DMS114 treated with DMSO at 0.1 percent for 48 hours (cell line): ENCODE measurements at regions not wholly inside any gene's neighbourhood (a gene's known extent, or its start where the extent isn't known, plus 50 kb on each side); places are given as distances from the start of the nearest gene placed in this dataset.

Experiments used
- DNase-seq: peaks from one replicate; lab custom pipeline; 2025; ENCODE audit not compliant: unreplicated experiment; lab: John Stamatoyannopoulos, UW

DNA sequence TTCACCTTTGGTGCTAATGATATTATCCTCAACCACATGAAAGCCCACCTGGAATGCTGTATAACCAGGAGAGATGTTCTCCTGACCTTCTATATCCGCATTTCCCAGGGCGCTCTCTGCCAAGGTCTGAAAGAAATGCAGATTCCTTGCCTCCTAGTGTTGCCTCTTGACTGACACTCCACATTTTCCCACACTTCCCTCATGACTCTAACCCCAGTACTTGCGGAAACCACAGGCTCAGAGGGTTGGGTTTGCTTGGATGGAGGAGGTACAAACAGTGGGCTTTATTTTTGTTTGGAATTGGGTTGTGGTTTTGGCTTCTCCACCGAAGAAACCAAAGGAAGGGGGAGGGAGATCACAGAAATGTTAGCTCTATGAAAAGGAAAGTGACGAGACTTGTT, 222.9 kb upstream of the CELF2 start:
- no peak for DNase-seq

DNA sequence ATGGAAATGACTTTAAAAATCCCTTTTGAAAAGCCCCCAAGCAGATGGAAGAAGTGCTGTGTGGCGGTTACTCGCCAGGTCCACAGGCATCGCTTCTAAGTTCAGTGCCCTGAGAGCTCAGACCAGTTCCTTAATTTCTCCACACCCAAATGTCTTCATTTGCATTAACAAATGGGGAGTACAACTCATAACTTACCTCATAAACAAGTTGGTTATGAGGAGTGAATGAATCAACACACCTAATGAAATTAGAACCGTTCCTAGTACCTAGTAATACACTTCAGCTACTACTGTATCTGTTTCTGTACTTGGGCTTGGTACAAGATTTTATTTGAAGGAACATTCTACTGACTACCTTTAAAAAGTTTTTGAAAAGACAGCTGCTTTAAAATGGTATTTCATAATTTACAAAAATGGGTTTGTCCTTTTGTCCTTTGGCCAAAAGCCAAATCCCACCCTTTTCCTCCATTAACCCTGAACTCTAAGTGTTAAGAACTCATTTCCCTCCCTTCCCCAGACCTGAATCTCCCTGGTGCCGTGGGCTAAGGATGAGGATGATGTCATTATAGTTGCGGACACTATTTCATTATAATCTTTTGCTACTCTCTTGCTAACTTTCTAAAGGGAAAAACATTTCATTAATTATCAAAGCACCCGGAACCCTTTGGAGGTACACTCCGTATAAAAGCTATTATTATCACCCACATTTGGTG, 221.5 kb upstream of the CELF2 start:
- no peak for DNase-seq

DNA sequence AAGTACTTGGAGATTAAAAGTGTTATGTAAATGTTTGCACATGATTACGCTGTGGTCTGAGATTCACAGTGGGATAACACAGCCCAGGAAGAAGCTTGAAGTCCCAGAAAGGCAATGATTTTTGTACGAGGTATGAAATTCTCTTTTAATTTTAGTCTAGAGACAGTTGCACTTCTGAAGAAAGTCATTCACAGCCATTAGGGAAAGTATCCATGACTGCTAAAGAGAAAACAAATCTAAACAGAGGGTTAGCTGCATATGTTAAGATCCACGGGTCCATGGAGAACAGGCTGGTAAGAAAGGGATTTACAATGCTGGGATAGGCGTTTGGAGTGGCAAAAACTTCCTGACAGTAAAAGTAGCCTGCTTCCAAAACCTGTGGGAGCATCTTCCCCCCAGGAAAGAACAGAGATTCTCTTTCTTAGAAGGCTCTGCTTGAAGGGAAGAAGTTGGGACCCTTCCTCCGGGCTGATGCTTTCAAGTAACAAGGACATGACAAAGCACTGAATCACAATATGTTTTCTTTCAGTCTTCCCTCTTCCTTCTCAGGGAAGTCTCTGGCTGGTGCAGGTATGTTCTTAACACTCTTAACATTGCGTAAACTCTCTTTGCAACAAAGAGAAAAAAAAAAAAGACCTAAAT, 220.8 kb upstream of the CELF2 start:
- no peak for DNase-seq

DNA sequence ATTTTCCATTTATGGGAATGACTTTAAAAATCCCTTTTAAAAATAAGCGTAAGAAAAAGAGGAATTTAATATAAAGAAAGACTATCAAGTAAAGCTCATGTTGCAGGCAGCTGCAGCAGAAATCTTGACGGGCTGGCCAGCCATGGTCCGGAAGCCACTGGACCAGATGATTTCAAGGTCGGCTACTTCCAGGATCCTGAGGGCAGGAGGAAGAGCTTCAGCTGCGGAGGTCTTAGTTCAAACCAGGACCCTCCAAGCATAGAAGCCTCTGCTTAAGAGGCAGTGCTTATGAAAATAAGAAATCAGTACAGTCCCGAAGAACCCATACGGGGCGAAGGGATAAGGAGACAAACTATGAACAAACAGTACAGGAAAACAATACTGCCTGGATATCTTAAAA, 220.2 kb upstream of the CELF2 start:
- no peak for DNase-seq

DNA sequence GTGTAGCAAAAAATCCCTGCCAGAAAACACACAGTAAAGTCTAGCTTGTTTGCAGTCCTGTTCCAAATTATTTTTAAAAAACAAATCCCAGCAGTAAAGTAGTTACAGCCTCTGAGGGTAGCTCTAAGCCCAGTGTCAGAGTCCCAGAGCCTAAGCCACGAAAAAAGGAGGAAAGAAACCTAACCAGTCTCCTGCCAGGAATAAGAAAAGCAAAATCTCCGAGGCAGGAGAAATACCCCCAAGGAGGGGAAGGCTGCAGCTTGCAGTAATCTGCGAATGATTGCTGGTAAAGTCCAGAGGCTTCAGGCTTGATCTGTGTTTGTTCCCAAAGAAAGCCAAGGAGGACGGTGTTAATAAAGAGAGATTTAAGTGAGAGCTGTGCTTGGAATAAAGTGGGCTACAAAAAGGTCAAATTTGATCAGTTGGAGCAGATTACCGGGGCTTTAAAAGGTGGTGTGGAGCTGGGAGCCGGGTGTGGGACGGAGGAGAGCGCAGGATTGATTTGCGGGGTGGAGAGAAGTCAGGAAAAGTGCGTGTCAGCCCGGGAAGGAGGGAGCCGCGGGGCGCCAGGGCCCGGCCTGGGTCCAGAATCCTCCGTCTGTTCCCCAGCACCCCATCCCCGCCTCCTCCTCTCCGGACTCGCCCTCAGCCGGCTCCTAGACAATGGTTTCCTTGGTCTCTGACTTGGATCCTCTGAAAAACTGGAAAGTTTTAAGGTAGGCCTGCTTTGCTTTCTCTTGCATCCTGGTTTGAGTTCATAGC, 219.4 kb upstream of the CELF2 start:
- DNase-seq = no peak

DNA sequence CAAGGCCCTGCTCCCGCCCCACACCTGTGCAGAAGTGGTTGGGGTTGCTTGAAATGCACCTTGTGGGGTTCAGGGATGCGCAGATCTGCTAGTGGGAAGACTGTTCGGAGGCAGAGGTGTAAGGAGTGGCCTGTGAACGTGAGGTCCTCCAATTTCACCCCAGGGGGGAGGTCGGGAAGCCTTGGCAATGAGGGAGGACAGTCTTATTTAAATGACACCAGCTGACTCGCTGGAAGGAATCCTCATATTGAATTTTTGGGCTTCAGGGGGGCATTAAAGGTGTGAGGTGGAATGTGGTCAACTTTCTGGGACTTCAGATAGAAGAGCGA, 218.8 kb upstream of the CELF2 start:
- no peak for DNase-seq

DNA sequence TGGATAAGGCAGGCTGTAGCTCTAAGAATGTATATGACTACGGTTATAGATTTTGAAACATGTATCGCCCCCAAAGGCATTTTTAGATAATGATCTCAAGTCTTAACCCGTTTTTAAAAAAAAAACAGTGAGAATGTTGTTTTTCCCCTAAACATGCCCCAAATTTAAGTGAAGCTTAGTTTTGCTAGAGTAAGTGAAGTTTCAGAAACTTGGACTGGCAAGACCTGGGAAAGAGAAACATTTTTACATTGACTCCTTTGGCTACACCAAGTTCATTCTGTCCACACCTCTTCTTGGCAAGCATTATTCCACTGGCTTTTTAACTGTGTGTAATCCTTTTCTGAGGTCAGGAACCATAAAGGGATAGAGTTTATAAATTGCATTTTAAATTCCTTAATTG, 216.7 kb upstream of the CELF2 start:
- no peak for DNase-seq

DNA sequence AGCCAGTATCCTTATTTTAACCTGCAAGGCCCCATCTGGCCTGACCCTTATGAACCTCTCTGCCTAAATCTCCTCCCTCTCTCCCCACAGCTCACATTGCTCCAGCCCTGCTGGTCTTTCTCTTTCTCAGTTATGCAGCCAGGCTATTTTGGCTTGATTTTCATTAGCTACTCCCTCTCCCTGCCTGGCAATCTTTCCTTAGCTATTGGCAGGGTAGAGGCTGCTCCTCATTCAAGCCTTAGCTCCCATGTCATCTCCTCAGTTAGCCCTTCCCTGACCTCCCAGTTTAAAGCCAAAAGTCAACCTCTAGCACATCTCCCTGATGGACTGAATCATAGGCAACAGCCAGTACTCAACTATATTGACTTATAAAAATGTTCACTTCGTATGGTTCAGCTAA, 214.4 kb upstream of the CELF2 start:
- no peak for DNase-seq

DNA sequence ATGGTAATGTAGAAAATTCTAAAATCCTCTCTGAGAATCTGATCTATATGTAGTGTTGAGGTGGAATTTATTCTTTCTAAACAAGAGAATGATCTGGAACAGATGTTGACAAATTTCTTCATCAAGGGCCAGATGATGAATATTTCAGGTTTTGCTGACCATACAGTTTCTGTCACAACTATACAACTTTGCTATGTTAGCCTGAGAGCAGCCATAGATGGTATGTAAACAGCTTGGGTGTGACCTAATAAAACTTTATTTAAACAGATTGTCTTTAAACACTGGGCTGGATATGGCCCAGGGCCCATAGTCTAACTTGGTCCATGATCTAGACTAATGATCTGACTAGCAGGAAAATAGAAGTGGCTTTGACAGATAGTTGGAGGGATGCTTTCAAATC, 213.6 kb upstream of the CELF2 start:
- no peak for DNase-seq

DNA sequence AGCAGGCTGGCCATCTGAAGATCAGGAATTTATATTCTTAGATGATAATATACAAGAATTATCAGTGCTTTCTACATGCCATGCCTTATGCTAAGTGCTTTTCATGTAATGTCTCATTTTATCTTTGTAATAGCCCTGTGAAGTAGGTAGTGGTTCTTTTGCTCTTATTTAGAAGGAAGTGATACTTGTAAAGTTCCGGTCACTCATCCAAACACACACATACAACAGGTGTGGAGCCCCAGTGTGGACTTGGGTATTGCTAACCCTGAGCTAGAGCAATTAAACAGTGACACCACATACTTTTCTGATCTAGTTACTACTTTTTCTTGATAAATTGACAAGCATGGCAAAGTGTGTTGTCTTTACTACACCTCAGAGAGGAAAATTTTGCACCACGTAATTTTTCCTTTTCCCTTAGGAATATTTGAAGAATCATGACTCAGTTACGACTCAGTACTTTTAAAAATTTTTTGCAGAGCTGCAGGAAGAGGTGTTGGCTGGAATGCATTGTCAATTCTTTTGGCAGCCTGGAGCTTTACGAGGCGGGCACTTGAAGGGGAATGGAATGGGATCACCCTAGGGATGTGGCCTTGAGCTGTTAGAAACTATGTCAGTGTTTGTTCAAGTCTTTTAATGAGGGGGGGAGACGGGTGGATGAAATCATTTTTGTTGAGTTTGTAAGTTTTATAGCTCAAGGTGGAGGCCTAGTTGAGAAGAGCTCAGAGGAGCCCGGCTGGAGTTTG, 212.5 kb upstream of the CELF2 start:
- no peak for DNase-seq

DNA sequence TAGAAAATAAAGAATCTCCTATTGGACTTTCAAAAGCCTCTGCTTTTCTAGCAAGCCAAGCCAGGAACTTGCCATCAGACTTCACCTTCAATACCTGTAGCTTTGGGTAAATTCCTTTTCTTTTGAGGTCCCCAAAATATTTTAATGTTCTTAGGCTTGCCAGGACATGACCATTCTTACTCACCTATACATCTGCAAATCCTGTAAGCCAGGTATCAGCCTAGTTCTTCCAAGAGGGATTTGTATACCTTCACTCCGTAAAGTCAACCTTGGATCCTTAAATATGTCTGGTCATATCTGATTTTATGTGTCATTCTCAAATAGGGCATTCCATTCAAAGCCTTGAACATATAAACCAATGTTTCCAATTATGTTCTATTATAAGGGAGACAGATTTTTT, 210.6 kb upstream of the CELF2 start:
- no peak for DNase-seq

DNA sequence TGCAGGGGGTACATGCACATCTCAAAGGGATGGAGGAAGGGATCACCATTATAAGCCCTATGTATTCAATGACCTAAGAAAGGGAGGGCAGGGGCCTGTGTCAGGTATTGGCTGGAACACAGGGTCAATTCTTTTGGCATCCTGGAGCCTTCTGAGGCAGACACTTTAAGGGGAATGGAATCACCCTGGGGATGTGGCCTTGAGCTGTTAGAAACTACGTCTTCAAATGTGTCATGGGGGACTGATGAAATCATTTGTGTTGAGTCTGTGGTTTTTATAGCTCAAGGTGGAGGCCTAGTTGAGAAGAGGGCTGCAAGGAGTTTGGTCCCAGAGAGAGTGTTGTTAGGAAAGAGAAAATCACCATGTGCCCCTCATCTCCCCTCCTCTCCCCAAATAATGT, 206.1 kb upstream of the CELF2 start:
- DNase-seq = no peak

DNA sequence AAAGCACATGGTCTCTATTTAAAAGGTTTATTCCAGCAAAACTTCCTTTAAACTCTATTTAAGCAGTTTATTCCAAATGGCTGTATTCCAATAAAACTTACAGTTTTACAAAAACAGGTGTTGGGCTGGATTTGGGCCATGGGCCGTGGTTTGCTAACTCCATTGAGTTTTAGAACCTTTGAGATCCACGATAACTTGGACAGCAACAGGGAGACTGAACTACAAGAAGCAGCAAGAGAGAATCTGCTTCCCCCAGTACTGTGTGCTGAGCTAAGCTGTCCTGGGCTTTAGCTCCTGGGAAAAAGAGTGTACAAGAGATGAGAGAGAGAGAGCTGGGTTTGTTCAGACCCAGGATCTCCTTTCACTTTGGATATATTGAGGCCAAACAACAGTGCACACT, 204.0 kb upstream of the CELF2 start:
- no peak for DNase-seq

DNA sequence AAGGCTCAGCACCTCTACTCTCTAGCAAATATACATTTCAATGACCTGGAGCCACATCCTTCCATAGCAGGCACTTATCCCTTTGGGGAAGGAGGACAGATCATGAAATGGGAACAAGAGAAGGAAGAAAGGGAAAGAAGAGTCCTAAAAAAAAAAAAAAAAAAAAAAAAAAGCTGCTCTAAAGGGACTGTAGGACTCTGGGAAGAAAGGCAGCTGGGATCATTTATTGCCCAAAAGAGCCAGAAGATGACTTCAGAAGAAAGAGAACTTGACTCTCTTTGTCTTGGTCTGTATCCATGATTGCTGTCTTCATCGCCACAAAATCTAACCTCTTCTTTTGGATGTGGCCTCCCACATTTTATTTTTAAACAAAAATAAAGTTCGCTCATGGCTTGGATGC, 203.6 kb upstream of the CELF2 start:
- DNase-seq = no peak

DNA sequence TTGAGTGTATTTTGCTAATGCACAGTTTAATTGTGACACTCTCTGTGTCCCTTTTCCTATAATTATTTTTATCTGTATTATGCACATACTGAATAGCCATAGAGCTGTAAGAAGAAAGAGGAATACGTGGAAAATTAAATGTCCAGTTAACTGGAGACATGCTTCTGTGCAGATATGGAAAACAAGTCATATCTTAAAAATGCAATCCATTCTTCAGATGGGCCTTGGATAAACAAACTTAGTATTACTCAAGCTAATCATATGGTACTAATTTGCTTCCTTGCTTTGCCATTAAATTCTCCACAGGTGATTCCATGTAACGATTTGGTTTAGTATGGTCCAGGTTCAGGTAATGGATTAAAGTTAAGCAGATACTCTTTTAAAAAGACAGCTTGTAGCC, 201.2 kb upstream of the CELF2 start:
- DNase-seq = no peak

DNA sequence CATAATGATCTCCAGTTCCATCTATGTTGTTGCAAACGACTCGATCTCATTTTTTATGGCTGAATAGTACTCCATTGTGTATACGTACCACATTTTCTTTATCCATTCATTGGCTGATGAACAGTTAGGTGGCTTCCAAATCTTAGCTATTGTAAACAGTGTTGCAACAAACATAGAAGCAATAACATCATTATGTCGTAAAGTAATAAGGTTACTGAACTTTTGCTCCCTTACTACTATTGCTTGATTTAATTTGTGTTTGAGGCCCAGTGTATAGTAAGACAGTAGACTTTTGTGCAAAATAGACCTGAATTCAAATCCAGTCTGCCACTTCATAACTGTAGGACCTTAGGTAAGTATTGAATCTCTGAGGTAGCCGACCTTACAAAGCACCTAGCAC, 200.1 kb upstream of the CELF2 start:
- no peak for DNase-seq

DNA sequence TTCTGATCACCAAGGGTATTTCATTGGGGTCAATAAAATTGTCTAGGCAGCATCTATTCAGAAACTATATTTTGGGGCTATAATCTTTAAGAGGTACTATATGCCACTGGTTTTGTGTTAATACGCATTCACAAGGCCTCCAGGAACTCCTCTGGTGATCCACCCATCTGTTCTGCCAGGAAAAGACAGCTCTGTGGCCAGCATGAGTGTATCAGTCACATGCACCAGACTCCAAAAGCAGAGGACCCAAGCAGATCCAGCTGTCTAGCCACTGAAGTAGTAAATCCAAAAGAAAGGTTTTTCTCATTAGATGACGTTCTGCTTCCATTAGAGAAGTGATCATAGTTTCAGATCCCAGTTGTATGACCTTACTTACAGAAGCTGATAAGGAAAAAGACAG, 199.6 kb upstream of the CELF2 start:
- no peak for DNase-seq

DNA sequence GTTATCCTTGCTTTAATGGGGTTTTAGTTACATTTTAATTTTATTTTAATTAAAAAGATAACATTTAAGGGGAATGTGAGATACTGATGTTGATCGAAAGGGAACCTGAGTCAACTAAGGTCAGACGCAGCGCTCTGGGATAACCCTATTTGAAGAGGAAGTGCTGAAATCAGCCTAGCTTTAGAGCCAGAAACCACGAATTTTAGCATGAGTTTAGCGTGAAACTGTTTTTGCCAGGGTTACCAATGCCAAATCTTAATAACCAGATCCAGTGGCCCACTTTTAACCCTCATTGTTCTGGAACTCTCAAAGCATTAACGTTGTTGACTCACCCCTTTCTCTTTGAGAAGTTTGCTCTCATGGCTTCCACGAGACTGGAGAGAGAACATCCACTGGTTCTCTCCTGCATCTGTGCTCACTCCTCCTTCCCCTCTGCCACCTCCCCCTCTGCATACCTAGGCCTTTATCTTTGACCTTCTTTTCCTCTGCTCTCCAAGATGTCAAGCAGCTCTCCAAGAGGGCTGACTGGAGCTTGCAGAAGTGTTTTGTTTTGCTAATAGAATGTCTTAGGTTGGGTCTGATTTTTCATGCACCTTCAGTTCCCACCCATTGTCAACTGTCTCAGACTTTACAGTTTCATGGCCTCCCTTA, 198.3 kb upstream of the CELF2 start:
- DNase-seq = no peak

DNA sequence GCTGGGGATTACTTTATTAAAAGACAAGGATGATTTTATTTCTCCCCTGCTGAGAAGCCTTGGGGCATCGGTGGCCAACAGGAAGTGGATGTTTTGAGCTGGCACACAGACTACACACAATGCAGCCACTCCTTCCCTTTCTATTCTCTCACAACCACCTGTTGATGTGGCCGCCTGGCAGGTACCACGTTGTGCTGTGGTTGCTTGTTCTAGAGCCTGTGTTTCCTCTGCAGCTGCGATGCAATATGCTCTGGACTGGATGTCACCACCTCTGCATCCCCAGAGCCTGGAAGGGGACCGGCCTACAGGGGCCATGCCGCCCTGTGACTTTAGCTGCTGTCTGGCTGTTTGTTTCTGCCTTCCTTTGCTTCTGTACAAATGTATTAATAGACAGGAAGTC, 195.7 kb upstream of the CELF2 start:
- DNase-seq = no peak

DNA sequence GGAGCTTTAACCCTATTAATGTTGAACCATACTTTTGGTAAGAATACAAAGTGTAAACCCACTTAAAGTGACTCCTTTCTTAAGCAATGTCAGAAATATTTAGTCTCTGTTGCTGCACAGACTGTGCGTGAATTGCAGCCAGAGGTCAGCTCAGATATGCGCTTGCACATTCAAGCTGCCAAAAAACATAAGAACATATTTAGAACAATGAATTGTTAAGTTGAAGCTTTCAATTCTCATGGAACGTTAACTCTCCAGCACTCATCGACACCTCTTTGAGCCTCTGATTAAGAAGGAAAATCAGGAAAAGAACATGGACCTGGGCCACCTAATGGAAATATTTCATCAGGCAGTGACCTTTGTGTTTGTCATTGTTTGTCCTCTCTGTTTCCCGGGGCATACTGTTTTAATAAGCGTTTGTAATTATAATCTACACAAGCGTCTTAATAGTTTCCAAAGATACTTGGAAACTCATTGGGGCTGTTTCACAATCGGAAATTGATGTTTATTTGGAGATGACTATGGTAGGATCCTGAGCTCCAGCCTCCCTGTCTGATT, 193.0 kb upstream of the CELF2 start:
- DNase-seq = no peak

DNA sequence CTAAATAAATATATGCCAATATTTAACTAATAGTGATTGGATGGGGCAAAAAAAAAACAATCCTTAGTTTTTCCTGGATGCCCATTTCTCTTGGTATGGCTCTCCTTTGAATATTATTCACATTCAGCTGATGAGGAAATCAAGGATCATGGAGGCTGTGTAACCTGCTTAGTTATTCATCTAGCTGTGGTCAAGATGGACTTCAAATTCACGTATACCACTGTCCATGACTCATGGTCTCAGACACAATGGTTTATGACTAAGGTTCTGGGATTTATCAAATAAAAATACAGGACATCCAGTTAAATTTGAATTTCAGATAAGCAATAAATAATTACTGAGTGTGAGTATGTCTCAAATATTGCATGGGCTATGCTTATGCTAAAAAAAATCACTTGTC, 191.5 kb upstream of the CELF2 start:
- DNase-seq = no peak
